ENCODE measurements at regions not wholly inside any gene's neighbourhood (a gene's known extent, or its start where the extent isn't known, plus 50 kb on each side); places are given as distances from the start of the nearest gene placed in this dataset.

DNA sequence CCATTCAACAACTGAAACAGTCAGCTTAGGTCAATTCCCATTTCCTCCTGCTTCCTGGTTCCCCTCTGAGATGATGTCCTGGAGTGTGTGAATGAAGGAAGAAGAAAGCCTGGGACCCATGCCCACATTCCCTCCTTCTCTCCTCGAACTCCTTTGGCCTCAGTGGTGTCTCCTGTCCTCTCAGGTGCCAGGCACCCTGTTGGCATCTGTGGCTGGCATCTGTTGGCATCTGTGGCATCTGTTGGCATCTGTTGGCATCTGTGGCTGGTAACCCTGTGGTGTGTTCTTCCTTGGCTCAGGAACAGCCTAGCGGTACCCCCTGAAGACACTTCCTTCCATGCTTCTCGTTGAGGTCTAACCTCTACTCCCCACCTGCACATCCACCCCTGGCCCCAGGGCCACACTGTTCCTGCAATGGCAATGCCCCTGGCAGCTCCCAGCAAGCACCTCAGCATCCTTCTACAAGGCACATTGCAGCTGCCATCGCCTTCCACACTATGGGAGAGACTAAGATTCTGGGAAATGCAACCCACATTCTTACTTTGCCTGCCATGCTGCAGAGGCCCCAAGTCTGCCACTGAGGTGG, 114.4 kb upstream of the NEBL start:
- TF ChIP-seq SRF (IDR thresholded peaks at IDR 0.05; ENCODE audit: low read depth, low read length): no peak
- TF ChIP-seq USF2 (IDR thresholded peaks at IDR 0.05; ENCODE audit: low read length): no peak
- TF ChIP-seq, protein P1, sequence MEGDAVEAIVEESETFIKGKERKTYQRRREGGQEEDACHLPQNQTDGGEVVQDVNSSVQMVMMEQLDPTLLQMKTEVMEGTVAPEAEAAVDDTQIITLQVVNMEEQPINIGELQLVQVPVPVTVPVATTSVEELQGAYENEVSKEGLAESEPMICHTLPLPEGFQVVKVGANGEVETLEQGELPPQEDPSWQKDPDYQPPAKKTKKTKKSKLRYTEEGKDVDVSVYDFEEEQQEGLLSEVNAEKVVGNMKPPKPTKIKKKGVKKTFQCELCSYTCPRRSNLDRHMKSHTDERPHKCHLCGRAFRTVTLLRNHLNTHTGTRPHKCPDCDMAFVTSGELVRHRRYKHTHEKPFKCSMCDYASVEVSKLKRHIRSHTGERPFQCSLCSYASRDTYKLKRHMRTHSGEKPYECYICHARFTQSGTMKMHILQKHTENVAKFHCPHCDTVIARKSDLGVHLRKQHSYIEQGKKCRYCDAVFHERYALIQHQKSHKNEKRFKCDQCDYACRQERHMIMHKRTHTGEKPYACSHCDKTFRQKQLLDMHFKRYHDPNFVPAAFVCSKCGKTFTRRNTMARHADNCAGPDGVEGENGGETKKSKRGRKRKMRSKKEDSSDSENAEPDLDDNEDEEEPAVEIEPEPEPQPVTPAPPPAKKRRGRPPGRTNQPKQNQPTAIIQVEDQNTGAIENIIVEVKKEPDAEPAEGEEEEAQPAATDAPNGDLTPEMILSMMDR (IDR thresholded peaks at IDR 0.05; ENCODE audit: control extremely low read depth in 1 of 3, insufficient read depth in 1 of 3, low read depth in 1 of 3, low read length in 3 of 3): no peak
- no peak for TF ChIP-seq SP1 (IDR thresholded peaks at IDR 0.05; ENCODE audit: low read depth, low read length)
